ENCODE measurements at regions not wholly inside any gene's neighbourhood (a gene's known extent, or its start where the extent isn't known, plus 50 kb on each side); places are given as distances from the start of the nearest gene placed in this dataset.

- Histone ChIP-seq H3K4me3 (no peak overlapping the region), H3K9me3 (no peaks in the 10 kb centered on the region), H3K27me3 (replicated peaks; ENCODE audit: insufficient read depth) (no peaks in the 10 kb centered on the region), H3K27ac (no peak overlapping the region), H3K4me1 (replicated peaks) (no peaks in the 10 kb centered on the region), H3K36me3 (no peaks in the 10 kb centered on the region)
- WGBS, result 62% methylated on average over 10 of the region's 10 CpGs
- no peak for TF ChIP-seq POLR2AphosphoS5 (IDR thresholded peaks at IDR 0.05)
- no peak for TF ChIP-seq POLR2A (IDR thresholded peaks at IDR 0.05)
- no peak for TF ChIP-seq CTCF (IDR thresholded peaks at IDR 0.05)
- no peak for DNase-seq (ENCODE audit: low spot score)
- intact Hi-C loops (cut with DNase I), result no loop called here
Observed at GRCh38 chr1:80633947-80634706, 1166.6 kb upstream of the ADGRL2 start.

GRCh38 chr1:80632284-80632683, 1168.5 kb upstream of the ADGRL2 start:
- Histone ChIP-seq H3K4me1 (replicated peaks) (no peaks in the 10 kb centered on the region), H3K4me3 (no peak overlapping the region), H3K36me3 (no peaks in the 10 kb centered on the region), H3K27me3 (replicated peaks; ENCODE audit: insufficient read depth) (no peaks in the 10 kb centered on the region), H3K9me3 (no peaks in the 10 kb centered on the region), H3K27ac (no peak overlapping the region)
- no peak for TF ChIP-seq CTCF (IDR thresholded peaks at IDR 0.05)
- WGBS, result 96% methylated on average over 10 of the region's 10 CpGs
- no peak for DNase-seq (ENCODE audit: low spot score)
- intact Hi-C loops (cut with DNase I), result no loop called here

GRCh38 chr1:80629304-80629837, 1171.4 kb upstream of the ADGRL2 start:
- Histone ChIP-seq H3K27ac (no peak overlapping the region), H3K4me3 (no peak overlapping the region), H3K36me3 (no peaks in the 10 kb centered on the region), H3K4me1 (replicated peaks) (no peaks in the 10 kb centered on the region), H3K27me3 (replicated peaks; ENCODE audit: insufficient read depth) (no peaks in the 10 kb centered on the region), H3K9me3 (no peaks in the 10 kb centered on the region)
- TF ChIP-seq POLR2AphosphoS5 (IDR thresholded peaks at IDR 0.05), result no peak
- TF ChIP-seq CTCF (IDR thresholded peaks at IDR 0.05), result no peak
- TF ChIP-seq POLR2A (IDR thresholded peaks at IDR 0.05), result no peak
- WGBS, result 93% methylated on average over 3 of the region's 3 CpGs
- intact Hi-C loops (cut with DNase I), result no loop called here
- DNase-seq (ENCODE audit: low spot score), result no peak

- Histone ChIP-seq H3K36me3 (no peaks in the 10 kb centered on the region), H3K4me3 (no peak overlapping the region), H3K27ac (no peak overlapping the region), H3K9me3 (no peaks in the 10 kb centered on the region), H3K27me3 (replicated peaks; ENCODE audit: insufficient read depth) (no peaks in the 10 kb centered on the region), H3K4me1 (replicated peaks) (no peaks in the 10 kb centered on the region)
- DNase-seq (ENCODE audit: low spot score), result no peak
- intact Hi-C loops (cut with DNase I), result no loop called here
- TF ChIP-seq POLR2AphosphoS5 (IDR thresholded peaks at IDR 0.05), result no peak
- no peak for TF ChIP-seq POLR2A (IDR thresholded peaks at IDR 0.05)
- TF ChIP-seq CTCF (IDR thresholded peaks at IDR 0.05), result no peak
- WGBS, result 54% methylated on average over 4 of the region's 4 CpGs
Observed at GRCh38 chr1:80624682-80625081, 1176.1 kb upstream of the ADGRL2 start.

GRCh38 chr1:80607064-80607463, 1193.7 kb upstream of the ADGRL2 start:
- H3K36me3 ChIP-seq, result no peaks in the 10 kb centered on the region
- DNase-seq (ENCODE audit: low spot score), result no peak
- no peak for TF ChIP-seq CTCF (IDR thresholded peaks at IDR 0.05)
- no peak for TF ChIP-seq POLR2A (IDR thresholded peaks at IDR 0.05)
- TF ChIP-seq POLR2AphosphoS5 (IDR thresholded peaks at IDR 0.05), result no peak
- no peak overlapping the region for H3K4me3 ChIP-seq
- H3K4me1 ChIP-seq (replicated peaks), result no peaks in the 10 kb centered on the region
- no peaks in the 10 kb centered on the region for H3K9me3 ChIP-seq
- no peak overlapping the region for H3K27ac ChIP-seq
- H3K27me3 ChIP-seq (replicated peaks; ENCODE audit: insufficient read depth), result no peaks in the 10 kb centered on the region
- intact Hi-C loops (cut with DNase I), result no loop called here

Measured in prostate gland (tissue), 2 donors.